ENCODE measurements at regions not wholly inside any gene's neighbourhood (a gene's known extent, or its start where the extent isn't known, plus 50 kb on each side); places are given as distances from the start of the nearest gene placed in this dataset.

DNA sequence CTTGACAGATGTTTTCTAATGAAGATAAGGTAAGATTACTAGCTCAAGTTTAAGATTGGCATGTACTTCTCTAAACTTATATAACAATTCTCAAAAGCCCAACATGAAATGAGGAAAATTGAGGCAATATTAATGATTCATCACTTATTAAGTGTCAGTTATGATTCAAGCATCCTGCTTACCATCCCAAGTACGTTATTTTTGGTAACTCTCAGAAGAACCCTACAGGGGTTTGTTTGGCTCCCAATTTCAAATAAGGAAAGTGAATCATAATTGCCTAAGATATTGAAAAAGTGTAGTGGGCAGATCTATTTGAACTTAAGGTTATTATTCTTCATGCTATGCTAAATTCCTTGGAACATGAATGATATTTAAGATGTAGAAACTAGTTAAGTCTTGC, 387.9 kb upstream of the TENM3 start:
- TF ChIP-seq EZH2 (IDR thresholded peaks at IDR 0.05): no peak
- TF ChIP-seq POLR2AphosphoS5 (IDR thresholded peaks at IDR 0.05; ENCODE audit: borderline replicate concordance, low read depth, low read length): no peak
